Stimulated activated effector memory CD8-positive, alpha-beta T cell treated with anti-CD3 and anti-CD28 coated beads, Interleukin-12 subunit alpha, Interleukin-12 subunit beta, amount 100 ng/mL, for 72 hours (primary cell): ENCODE measurements at regions not wholly inside any gene's neighbourhood (a gene's known extent, or its start where the extent isn't known, plus 50 kb on each side); places are given as distances from the start of the nearest gene placed in this dataset.

Experiments
- ATAC-seq: fragments of 150-1000 bp; cut with Tn5 transposase; 2 replicates; pipeline ENCODE4 v1.10.0; 2021
- DNase-seq, 2 donors: peaks; one replicate each; pipeline ENCODE4 v3.0.0; 2021 to 2022; ENCODE audit warnings: low spot score in 2 of 2
- H3K27ac Mint-ChIP-seq: one replicate; pipeline ENCODE4 v1.8.0; 2022; ENCODE audit warnings: mild to moderate bottlenecking, mixed read lengths
- H3K36me3 Mint-ChIP-seq: one replicate; pipeline ENCODE4 v1.8.0; 2022; ENCODE audit warnings: mild to moderate bottlenecking, mixed read lengths
- H3K4me1 Mint-ChIP-seq: one replicate; pipeline ENCODE4 v1.8.0; 2022; ENCODE audit warnings: mixed read lengths
- H3K4me3 Mint-ChIP-seq: one replicate; pipeline ENCODE4 v1.8.0; 2022; ENCODE audit warnings: mild to moderate bottlenecking, mixed read lengths
- H3K9me3 Mint-ChIP-seq: one replicate; pipeline ENCODE4 v1.8.0; 2022; ENCODE audit warnings: mixed read lengths

DNA sequence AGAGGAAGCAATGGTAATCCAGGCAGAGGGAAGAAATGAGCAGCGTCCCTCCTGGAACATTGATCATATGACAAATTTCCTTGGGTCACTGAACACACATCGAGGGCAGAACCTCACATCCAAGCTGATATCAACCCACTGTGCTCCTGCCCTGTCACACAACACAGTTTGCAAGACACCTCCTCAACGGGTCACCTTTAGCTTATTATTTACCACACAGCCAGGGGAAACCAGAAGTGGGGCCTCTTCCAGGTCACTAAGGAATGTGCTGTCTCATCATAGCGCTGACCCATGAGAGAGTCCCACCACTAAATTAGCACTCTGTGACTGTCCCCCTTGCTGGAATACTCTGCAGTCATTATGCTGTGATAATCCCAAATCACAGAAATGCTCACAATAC, 69.7 kb upstream of the PPP1R3C start:
- Mint-ChIP-seq H3K36me3 (no peaks in the 10 kb centered on the region), H3K27ac (no peak overlapping the region), H3K4me3 (no peak overlapping the region), H3K9me3 (no peaks in the 10 kb centered on the region), H3K4me1 (no peaks in the 10 kb centered on the region)
- DNase-seq (no peak), ATAC-seq (no peak)

DNA sequence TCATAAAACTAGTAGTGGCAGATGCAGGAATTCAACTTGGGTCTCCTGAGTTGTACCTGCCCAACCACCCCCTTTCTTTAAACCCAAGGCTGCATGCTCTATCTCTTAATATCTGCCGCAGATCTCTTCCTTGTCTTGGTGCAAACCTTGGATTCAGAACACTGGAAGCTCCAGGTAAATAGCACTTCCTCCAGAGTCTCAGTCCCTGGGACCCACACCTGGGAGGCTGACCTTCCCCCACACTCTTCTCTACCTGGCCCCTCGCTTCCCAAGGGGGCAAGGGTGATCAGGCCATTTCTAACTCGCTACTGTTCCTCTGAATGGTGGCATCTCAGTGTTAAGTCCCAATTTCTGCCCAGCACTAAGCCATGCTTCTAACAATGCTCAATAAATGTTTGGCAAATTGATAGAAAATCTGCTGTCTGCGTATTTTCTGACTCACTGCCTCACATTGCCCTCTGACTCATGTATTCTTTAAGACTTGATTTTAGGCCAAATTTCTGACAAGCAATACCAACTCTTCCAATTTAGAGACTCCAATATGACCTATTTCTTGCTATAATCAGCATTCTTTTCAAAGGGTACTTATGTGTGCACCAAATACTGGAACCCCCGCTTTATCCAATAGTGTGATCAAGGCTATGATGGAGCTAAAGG, 68.0 kb upstream of the PPP1R3C start:
- H3K27ac Mint-ChIP-seq, result no peak overlapping the region
- ATAC-seq (no peak), DNase-seq (no peak)
- H3K4me1 Mint-ChIP-seq, result no peaks in the 10 kb centered on the region
- no peaks in the 10 kb centered on the region for H3K9me3 Mint-ChIP-seq
- H3K4me3 Mint-ChIP-seq, result no peak overlapping the region
- no peaks in the 10 kb centered on the region for H3K36me3 Mint-ChIP-seq

DNA sequence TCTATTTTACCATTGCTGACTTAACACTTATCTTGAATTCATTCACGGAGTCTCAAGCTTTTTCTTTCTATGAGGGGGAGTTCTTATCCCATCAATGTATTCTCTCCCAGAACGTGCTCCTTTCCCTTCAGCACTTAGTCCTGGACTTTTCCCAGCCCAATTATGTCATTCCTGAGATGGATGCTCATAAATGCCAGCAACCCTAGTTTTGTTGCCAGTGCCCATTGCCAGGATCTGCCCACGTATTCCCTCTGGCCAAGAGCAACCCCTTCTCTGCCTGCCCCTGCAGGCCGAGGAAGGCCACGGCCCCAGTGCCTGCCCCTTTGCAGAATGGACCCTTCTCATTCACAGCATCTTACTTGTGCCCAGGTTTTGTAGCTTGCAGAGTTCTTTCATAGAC, 67.4 kb upstream of the PPP1R3C start:
- no peak overlapping the region for H3K4me3 Mint-ChIP-seq
- H3K4me1 Mint-ChIP-seq, result no peaks in the 10 kb centered on the region
- no peaks in the 10 kb centered on the region for H3K9me3 Mint-ChIP-seq
- ATAC-seq (no peak), DNase-seq (no peak)
- H3K36me3 Mint-ChIP-seq, result no peaks in the 10 kb centered on the region
- H3K27ac Mint-ChIP-seq, result no peak overlapping the region

DNA sequence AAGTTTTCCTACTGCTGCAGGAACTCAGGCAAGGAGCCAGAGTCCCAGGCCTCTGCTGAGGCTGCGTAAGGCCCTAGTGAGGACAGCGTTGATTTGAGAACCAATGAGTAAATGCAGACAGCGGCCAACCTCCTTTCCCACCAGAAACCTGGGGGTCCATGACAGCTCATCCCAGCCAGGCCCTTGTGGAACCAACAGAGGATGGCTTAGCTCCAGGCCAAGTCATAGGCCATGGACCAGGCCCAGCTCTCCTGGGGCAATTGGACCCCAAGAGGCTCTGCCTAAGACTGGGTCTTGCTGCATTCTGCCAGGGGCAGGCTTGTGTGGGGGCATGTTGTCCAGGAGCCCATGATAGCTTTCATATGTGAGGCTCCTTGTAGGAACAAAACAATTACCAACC, 65.4 kb upstream of the PPP1R3C start:
- no peak for DNase-seq
- H3K27ac Mint-ChIP-seq, result no peak overlapping the region
- peak; percentile 44 for ATAC-seq
- no peaks in the 10 kb centered on the region for H3K36me3 Mint-ChIP-seq
- no peaks in the 10 kb centered on the region for H3K9me3 Mint-ChIP-seq
- no peak overlapping the region for H3K4me3 Mint-ChIP-seq
- no peaks in the 10 kb centered on the region for H3K4me1 Mint-ChIP-seq

DNA sequence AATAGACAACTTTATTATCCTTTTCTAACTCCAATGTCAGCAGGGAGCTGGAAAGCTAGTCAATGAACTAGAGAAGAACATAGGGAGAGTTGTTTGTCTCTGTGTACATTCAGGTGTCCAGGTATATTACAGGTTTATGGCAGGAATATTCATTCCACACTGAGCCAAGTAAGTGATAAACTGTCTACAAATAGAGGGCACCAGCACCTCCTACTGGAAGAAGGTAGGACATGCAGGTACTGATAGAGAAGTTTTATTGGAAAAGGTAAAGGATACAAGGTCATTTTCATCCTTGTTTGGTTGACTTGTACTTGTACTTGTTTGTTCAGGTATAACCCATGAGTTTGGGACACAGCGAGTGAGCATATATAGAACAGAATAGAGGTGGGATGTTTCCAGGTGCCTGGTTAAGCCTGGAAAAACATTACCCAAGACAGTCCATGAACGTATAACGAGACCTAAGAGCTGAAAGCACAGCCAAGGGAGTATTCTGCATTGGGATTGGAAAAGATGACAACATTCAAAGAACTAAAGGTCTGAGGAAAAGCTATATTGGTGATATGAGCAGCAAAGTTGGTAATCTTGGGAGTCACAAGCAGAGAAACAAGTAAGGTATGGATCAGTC, 61.4 kb upstream of the PPP1R3C start:
- H3K4me1 Mint-ChIP-seq, result peaks cover 6% of the 10 kb centered on the region
- H3K27ac Mint-ChIP-seq, result no peak overlapping the region
- H3K4me3 Mint-ChIP-seq, result no peak overlapping the region
- no peaks in the 10 kb centered on the region for H3K9me3 Mint-ChIP-seq
- DNase-seq, result no peak
- H3K36me3 Mint-ChIP-seq, result no peaks in the 10 kb centered on the region
- ATAC-seq, result no peak

DNA sequence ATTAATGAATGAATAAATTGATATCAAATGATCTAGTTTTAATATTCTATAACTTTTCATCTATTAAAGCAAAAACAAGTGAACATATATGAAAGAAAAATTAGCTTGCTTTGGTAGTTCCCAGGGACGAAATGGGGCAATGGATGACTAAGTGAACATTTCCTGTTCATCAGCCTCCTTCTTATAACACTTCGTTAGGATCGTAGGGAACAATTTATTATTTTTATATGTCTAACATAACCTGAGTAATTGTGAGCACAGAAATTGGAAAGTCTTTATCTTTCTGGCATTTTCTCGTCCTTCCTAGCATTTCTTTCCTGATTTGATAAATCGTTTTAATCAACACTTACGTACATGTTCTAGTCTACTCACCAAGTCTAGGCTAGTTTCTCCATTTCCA, 59.1 kb upstream of the PPP1R3C start:
- no peak for ATAC-seq
- no peak for DNase-seq
- H3K4me1 Mint-ChIP-seq, result peaks cover 6% of the 10 kb centered on the region

DNA sequence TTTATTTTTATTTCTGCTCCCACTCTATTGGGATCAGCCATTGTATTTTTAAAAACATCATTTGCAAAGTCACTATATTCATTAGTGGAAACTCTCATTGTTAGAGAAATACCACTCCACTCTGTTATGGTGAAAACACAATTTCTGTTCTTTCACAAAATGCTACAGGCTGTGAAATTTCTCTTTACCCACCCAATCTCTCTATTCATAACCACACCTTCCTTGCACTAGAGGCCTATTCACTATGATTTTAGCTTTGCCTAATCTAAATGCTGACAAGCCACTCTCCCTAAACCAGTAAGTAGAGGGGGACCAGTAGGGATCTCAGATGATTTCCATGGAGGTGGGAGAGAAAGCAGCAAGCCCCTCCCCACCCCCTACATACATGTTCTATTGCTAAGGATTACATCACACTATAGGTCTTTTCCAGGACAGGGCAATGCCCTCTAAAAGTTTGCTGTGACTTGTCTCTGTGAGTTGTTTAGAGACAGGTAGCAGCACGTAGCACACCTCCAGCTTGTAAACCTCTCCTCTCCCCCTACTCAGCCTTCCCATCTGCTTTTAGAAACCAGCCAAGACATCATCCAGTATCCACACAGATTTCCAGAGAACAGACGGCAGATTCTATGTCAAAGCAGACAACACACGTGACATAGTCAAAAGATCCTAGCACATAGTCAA, 58.3 kb upstream of the PPP1R3C start:
- no peak for ATAC-seq
- no peaks in the 10 kb centered on the region for H3K9me3 Mint-ChIP-seq

More for the DNA sequence above, 59.1 kb upstream of the PPP1R3C start:
- no peaks in the 10 kb centered on the region for H3K36me3 Mint-ChIP-seq
- no peaks in the 10 kb centered on the region for H3K9me3 Mint-ChIP-seq
- no peak overlapping the region for H3K27ac Mint-ChIP-seq
- H3K4me3 Mint-ChIP-seq, result no peak overlapping the region

DNA sequence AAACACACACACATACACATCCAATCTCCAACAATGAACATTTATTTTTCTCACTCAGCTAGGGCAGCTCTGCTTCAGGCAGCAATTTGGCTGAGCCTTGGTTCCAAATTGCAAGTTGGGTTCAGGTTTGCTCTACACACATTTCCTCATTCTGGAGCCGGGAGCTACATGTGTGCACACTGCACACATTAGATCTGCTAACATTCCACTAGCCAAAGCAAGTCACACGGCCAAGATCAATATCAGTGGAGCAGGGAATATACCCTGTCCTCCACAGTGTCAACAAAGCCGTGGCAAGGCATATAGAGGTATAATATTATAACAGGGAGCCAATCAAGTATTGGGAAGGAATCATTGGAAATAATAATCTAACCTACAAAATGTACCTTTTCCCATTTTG, 57.5 kb upstream of the PPP1R3C start:
- peaks cover 6% of the 10 kb centered on the region for H3K4me1 Mint-ChIP-seq
- H3K4me3 Mint-ChIP-seq, result no peak overlapping the region
- no peak for DNase-seq
- H3K27ac Mint-ChIP-seq, result no peak overlapping the region
- no peak for ATAC-seq
- H3K36me3 Mint-ChIP-seq, result no peaks in the 10 kb centered on the region
- H3K9me3 Mint-ChIP-seq, result no peaks in the 10 kb centered on the region

More for the DNA sequence above, 58.3 kb upstream of the PPP1R3C start:
- Mint-ChIP-seq H3K4me3 (no peak overlapping the region), H3K27ac (no peak overlapping the region), H3K36me3 (no peaks in the 10 kb centered on the region), H3K4me1 (peaks cover 6% of the 10 kb centered on the region)
- no peak for DNase-seq

DNA sequence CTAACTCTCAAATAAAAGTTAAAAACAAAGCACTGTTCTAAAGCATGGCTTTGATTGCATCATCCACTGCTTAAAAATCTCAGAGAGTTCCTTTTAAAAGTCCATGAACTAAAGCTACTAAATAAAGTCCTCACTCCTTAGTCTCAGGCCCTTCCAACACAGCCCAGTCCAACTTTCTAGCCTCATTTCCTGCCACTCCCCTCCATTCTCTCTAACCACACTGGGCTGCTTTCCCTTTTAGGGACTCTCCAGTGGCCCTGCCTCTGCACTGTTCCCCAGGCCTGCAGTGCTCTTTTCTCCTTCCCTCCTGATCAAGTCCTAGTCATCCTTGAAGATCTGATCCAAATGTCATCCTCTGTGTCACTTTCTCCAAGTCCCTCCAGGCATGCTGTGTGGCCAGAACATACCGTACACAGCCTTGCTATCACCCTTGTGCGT, 56.9 kb upstream of the PPP1R3C start:
- Mint-ChIP-seq H3K4me1 (peaks cover 6% of the 10 kb centered on the region), H3K27ac (no peak overlapping the region), H3K36me3 (no peaks in the 10 kb centered on the region), H3K9me3 (no peaks in the 10 kb centered on the region), H3K4me3 (no peak overlapping the region)
- ATAC-seq, result no peak
- DNase-seq, result no peak

DNA sequence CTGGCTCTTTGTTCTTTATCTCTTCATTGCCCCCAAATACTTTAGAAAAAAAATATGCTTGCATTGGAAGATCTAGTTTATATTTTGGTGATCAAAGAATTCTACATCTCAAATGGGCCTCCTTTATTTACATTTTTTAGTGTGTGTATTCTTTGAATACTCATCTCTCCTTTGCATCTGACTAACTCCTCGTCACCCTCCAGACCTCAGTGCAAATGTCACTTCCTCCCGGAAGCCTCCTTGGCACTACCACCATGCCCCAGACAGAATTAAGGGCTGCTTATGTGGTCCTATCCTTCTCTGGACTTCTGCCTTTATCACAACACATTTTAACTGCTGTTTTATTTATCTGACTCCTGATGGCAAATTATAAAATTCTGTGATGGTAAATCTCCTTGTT, 52.0 kb upstream of the PPP1R3C start:
- DNase-seq (no peak), ATAC-seq (no peak)
- H3K4me3 Mint-ChIP-seq, result no peak overlapping the region
- no peaks in the 10 kb centered on the region for H3K9me3 Mint-ChIP-seq
- no peak overlapping the region for H3K27ac Mint-ChIP-seq
- no peaks in the 10 kb centered on the region for H3K36me3 Mint-ChIP-seq
- peaks cover 3% of the 10 kb centered on the region for H3K4me1 Mint-ChIP-seq

DNA sequence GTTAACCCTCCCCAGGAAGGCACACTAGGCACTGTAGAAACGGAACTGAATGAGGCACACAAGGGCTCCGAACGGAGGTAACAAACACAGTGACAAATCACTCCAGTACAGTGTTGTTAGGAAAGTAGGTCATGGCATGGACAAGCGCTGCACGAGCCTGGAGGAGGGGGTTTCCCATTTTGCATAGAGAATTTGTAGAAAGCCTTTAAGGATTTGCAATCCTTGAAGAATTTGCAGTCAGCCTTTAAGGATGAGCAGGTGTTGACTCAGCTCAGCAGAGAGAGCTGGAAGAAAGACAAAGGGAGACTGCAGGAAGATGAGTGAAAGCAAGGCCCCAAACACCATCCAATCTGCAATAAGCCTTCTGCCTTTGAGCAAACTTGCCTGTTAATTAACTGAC, 51.1 kb upstream of the PPP1R3C start:
- Mint-ChIP-seq H3K4me1 (no peaks in the 10 kb centered on the region), H3K9me3 (no peaks in the 10 kb centered on the region), H3K36me3 (no peaks in the 10 kb centered on the region), H3K27ac (no peak overlapping the region), H3K4me3 (no peak overlapping the region)
- DNase-seq (no peak), ATAC-seq (peak; percentile 19)

DNA sequence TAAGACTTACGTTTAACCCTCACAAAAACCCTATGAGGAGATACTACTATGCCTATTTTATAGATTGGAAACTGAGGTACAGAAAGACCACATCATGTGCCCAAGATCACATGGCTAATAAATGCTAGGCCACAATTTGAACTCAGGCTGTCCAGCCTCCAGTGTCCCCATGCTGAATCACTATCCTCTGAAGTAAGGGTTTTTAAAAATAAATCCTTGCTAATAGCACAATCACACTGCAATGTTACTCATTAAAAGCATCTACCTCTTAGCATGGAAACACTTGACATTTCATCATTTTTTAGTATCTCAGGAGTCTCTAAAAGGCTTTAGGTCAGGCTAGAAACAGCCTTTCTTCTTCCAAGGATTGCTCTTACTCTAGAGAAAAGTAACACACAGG, 50.0 kb upstream of the PPP1R3C start:
- ATAC-seq, result no peak
- Mint-ChIP-seq H3K27ac (no peak overlapping the region), H3K9me3 (no peaks in the 10 kb centered on the region), H3K4me1 (no peaks in the 10 kb centered on the region), H3K4me3 (no peak overlapping the region), H3K36me3 (no peaks in the 10 kb centered on the region)
- DNase-seq, result no peak
